PFSK-1 (cell line): ENCODE measurements at regions not wholly inside any gene's neighbourhood (a gene's known extent, or its start where the extent isn't known, plus 50 kb on each side); places are given as distances from the start of the nearest gene placed in this dataset.

Experiments used
- POLR2AphosphoS5 ChIP-seq: IDR thresholded peaks from 2 replicates; pipeline ENCODE4 v1.6.1; 2012; ENCODE audit warnings: low read depth, mild to moderate bottlenecking, control low read depth, low read length, moderate library complexity
- REST ChIP-seq, 2 experiments: IDR thresholded peaks; 2 replicates each; pipeline versions ENCODE4 v1.6.1 to v1.8.0; 2011 to 2012; ENCODE audit warnings: low read depth in 2 of 2, low read length in 2 of 2, control low read depth in 1 of 2, inconsistent platforms in 1 of 2, mild to moderate bottlenecking in 1 of 2, moderate library complexity in 1 of 2; ENCODE audit not compliant: insufficient read depth in 1 of 2
- SIN3A ChIP-seq: IDR thresholded peaks from 2 replicates; pipeline ENCODE4 v1.6.1; 2012; ENCODE audit warnings: mild to moderate bottlenecking, low read length, moderate library complexity, borderline replicate concordance; ENCODE audit not compliant: insufficient read depth
- TAF1 ChIP-seq: IDR thresholded peaks from 2 replicates; pipeline ENCODE4 v1.6.1; 2012; ENCODE audit warnings: low read length, control low read depth, borderline replicate concordance; ENCODE audit not compliant: insufficient read depth

DNA sequence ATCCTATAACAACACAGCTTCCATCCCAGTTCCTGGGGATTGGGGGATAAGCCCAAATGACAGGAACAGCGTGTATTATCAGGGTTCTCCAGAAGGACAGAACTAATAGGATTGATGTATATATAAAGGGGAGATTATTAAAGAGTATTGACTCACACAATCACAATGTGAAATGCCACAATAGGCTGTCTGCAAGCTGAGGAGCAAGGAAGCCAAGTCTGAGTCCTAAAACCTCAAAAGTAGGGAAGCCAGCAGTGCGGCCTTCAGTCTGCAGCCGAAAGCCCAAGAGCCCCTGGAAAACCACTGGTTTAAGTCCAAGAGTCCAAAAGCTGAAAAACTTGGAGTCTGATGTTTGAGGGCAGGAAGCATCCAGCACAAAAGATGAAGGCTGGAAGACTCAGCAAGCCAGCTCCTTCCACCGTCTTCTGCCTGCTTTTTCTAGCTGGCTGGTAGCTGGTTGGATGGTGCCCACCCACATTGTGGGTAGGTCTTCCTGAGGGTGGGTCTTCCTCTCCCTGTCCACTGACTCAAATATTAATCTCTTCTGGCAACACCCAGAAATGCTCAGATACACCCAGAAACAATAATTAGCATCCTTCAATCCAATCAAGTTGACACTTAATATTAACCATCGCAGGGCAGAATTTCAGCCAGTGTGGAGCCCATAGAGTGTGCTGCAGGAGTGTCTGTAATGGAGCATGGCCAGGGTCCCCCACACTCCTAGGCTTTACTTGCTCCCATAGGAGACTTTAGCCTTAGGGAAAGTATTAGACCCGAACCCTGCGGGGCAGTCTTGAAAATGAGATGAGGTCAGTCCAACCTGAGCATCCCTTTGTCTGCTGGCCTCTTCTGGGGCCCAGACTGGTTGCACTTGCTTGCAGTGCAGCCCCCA is 111.1 kb downstream of the SINHCAF start:
- TF ChIP-seq POLR2AphosphoS5 (no peak), REST (IDR thresholded peaks at IDR 0.05; ENCODE audit: insufficient read depth in 1 of 2, low read depth in 2 of 2, low read length in 2 of 2) (no peak), SIN3A (no peak), TAF1 (no peak)
